BE2C (cell line): ENCODE measurements at regions not wholly inside any gene's neighbourhood (a gene's known extent, or its start where the extent isn't known, plus 50 kb on each side); places are given as distances from the start of the nearest gene placed in this dataset.

Experiments
- DNase-seq: peaks from one replicate; pipeline ENCODE4 v3.0.0-alpha.2; 2020
- H3K27me3 ChIP-seq: fragments of 250-450 bp; sonication (Bioruptor Pico); 2 replicates; pipeline ENCODE4 v1.5.1; 2020; ENCODE audit warnings: mild to moderate bottlenecking
- H3K36me3 ChIP-seq: fragments of 250-450 bp; sonication (Bioruptor Pico); 2 replicates; pipeline ENCODE4 v1.5.1; 2020; ENCODE audit warnings: mild to moderate bottlenecking
- H3K4me1 ChIP-seq: fragments of 250-450 bp; sonication (Bioruptor Pico); 2 replicates; pipeline ENCODE4 v1.5.1; 2020
- H3K4me3 ChIP-seq: 2 replicates; pipeline ENCODE4 v1.5.1; 2011; ENCODE audit warnings: low read depth, low read length
- H3K9me3 ChIP-seq: fragments of 250-450 bp; sonication (Bioruptor Pico); 2 replicates; pipeline ENCODE4 v1.5.1; 2020
- CTCF ChIP-seq: IDR thresholded peaks from 2 replicates; pipeline ENCODE4 v1.5.1; 2012; ENCODE audit warnings: mild to moderate bottlenecking, low read depth, low read length

GRCh38 chr20:40111282-40111681 lies 577.8 kb downstream of the MAFB start:
- Histone ChIP-seq H3K36me3 (no peaks in the 10 kb centered on the region), H3K4me1 (no peaks in the 10 kb centered on the region), H3K4me3 (no peak overlapping the region), H3K9me3 (no peaks in the 10 kb centered on the region), H3K27me3 (no peaks in the 10 kb centered on the region)
- no peak for TF ChIP-seq CTCF
- DNase-seq = no peak

DNA sequence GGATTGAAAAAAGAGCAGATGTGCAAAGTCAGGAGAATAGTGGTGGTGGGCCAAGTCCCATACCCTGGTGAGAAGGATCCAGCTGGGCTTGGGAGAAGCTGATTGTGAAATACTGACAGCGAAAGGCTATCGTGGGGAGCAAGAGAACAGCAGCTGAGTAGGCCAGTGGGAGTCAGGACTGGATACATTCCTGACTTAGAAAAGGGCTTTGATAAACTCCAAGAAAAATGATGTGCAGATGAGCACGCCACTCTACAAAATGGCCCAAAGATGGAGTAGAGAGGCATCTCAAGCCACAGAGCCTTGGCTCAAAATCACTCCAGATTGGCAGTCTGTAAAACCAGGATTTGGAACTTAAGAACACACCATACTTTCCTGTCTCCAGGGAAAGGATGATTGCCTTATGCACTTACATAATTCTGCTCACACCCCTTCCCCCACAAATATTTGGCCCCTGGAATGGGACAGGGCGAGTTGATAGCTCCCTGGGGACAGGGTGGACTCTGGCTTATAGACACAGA lies 578.7 kb downstream of the MAFB start:
- TF ChIP-seq CTCF = no peak
- Histone ChIP-seq H3K4me3 (no peak overlapping the region), H3K4me1 (no peaks in the 10 kb centered on the region), H3K9me3 (no peaks in the 10 kb centered on the region), H3K36me3 (no peaks in the 10 kb centered on the region), H3K27me3 (no peaks in the 10 kb centered on the region)
- DNase-seq = no peak

GRCh38 chr20:40109136-40109535 lies 579.9 kb downstream of the MAFB start:
- no peak for TF ChIP-seq CTCF
- no peaks in the 10 kb centered on the region for H3K36me3 ChIP-seq
- no peak overlapping the region for H3K4me3 ChIP-seq
- no peaks in the 10 kb centered on the region for H3K27me3 ChIP-seq
- H3K9me3 ChIP-seq = no peaks in the 10 kb centered on the region
- no peaks in the 10 kb centered on the region for H3K4me1 ChIP-seq
- DNase-seq = no peak

DNA sequence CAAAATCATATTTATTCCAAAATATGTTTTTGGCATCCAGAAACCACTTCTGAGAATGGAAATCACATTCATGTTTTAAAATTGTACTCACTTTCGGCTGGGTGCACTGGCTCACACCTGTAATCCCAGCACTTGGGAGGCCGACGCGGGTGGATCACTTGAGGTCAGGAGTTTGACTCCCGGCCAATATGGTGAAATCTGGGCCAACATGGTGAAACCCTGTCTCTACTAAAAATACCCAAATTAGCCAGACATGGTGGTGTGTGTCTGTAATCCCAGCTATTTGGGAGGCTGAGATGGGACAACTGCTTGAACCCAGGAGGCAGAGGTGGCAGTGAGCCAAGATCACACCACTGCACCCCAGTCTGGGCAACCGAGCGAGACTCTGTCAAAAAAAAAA lies 580.7 kb downstream of the MAFB start:
- no peaks in the 10 kb centered on the region for H3K4me1 ChIP-seq
- no peak for TF ChIP-seq CTCF
- no peaks in the 10 kb centered on the region for H3K36me3 ChIP-seq
- no peaks in the 10 kb centered on the region for H3K27me3 ChIP-seq
- H3K9me3 ChIP-seq = no peaks in the 10 kb centered on the region
- DNase-seq = no peak
- no peak overlapping the region for H3K4me3 ChIP-seq

DNA sequence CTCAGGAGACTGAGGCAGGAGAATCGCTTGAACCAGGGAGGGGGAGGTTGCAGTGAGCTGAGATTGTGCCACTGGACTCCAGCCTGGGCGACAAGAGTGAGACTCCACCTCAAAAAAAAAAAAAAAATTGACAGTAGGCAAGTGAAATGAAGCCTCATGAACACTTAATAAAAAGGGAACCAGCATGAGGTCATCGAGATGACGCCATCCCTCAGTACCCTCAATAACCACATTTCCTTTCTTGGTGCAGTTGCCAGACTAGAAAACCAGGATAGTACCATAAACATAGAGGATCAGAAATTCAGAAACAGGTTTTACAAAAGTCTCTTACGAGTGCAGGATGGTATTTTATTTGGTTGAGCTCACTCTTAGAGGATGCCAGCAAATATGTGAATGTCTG lies 584.1 kb downstream of the MAFB start:
- Histone ChIP-seq H3K27me3 (no peaks in the 10 kb centered on the region), H3K4me1 (no peaks in the 10 kb centered on the region), H3K4me3 (no peak overlapping the region), H3K36me3 (no peaks in the 10 kb centered on the region), H3K9me3 (no peaks in the 10 kb centered on the region)
- no peak for DNase-seq
- no peak for TF ChIP-seq CTCF

DNA sequence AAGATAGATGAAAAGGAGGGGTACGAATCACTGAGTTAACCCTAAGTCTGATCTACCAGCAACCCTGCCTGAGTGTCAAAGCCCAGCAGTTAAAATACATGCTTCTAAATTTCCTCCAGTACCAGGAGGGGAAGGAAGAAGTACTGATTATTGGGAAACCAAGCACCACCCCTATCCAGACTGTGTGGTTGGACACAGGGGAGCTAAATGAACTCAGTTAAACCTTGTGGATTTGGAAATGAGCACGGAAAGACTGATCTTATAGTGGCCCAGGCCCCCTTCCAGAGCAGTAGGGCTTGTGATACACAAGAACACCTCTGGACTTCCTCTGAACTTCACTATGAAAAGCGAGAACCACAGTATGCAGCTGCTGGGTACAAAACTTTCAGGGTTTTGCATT lies 585.6 kb downstream of the MAFB start:
- no peaks in the 10 kb centered on the region for H3K9me3 ChIP-seq

More for the DNA sequence above, 585.6 kb downstream of the MAFB start:
- Histone ChIP-seq H3K4me3 (no peak overlapping the region), H3K4me1 (no peaks in the 10 kb centered on the region), H3K36me3 (no peaks in the 10 kb centered on the region), H3K27me3 (no peaks in the 10 kb centered on the region)
- DNase-seq = no peak
- no peak for TF ChIP-seq CTCF
